ENCODE measurements at regions not wholly inside any gene's neighbourhood (a gene's known extent, or its start where the extent isn't known, plus 50 kb on each side); places are given as distances from the start of the nearest gene placed in this dataset.

- 21 to 39% (median 23%) methylated on average over 2 of the region's 2 CpGs for WGBS, 3 donors
- no peak for TF ChIP-seq CTCF (IDR thresholded peaks at IDR 0.05)
- Histone ChIP-seq H3K4me3 (no peak overlapping the region), H3K9me3 (no peaks in the 10 kb centered on the region), H3K27ac (peak overlapping the region; percentile 56), H3K36me3 (ENCODE audit: insufficient read depth in 1 of 2, low read depth in 1 of 2) (no peaks in the 10 kb centered on the region), H3K27me3 (ENCODE audit: insufficient read depth in 3 of 3, low read length in 2 of 3) (no peaks in the 10 kb centered on the region), H3K4me1 (peaks cover 24% of the 10 kb centered on the region)
- ATAC-seq: peak in 3 of 4 donors; percentile 58 to 80 (median 60)
- intact Hi-C loops (cut with DNase I): no loop called here
- no peak for DNase-seq
These were observed 59.9 kb upstream of the IFNG-AS1 start for GRCh38 chr12:67929384-67929772.

- Histone ChIP-seq H3K4me3 (no peak overlapping the region), H3K4me1 (peaks cover 32% of the 10 kb centered on the region), H3K9me3 (no peaks in the 10 kb centered on the region), H3K27ac (no peak overlapping the region), H3K27me3 (ENCODE audit: insufficient read depth in 3 of 3, low read length in 2 of 3) (no peaks in the 10 kb centered on the region), H3K36me3 (ENCODE audit: insufficient read depth in 1 of 2, low read depth in 1 of 2) (no peaks in the 10 kb centered on the region)
- WGBS, 3 donors: 94 to 100% (median 95%) methylated on average over 1 of the region's 1 CpG
- ATAC-seq: no peak
- DNase-seq: no peak
- TF ChIP-seq CTCF (IDR thresholded peaks at IDR 0.05): no peak
- intact Hi-C loops (cut with DNase I): loop anchor here in 1 of 2 donors (10.0 kb wide), 1 partner anchor 113 kb away; no protein-coding TSS in a partner anchor
These were observed 51.4 kb upstream of the IFNG-AS1 start for GRCh38 chr12:67937822-67938221.

Measured in psoas muscle (tissue), 7 donors.